CD14-positive monocyte (primary cell): ENCODE measurements at regions not wholly inside any gene's neighbourhood (a gene's known extent, or its start where the extent isn't known, plus 50 kb on each side); places are given as distances from the start of the nearest gene placed in this dataset.

Experiments used
- DNase-seq, 3 donors: peaks; one replicate each; pipeline ENCODE4 v3.0.0-alpha.2; 2011 to 2022
- H2AFZ ChIP-seq: 2 replicates; pipeline ENCODE4 v1.6.0; 2012; ENCODE audit warnings: mild to moderate bottlenecking, low read depth, low read length, inconsistent platforms; ENCODE audit not compliant: insufficient read depth, poor library complexity, severe bottlenecking
- H3K27ac ChIP-seq, 2 donors: 1 replicate in 1 of 2; 2 replicates in 1 of 2; pipeline ENCODE4 v1.5.1; 2012 to 2013; ENCODE audit warnings: low read length in 2 of 2, control low read depth in 1 of 2, inconsistent platforms in 1 of 2, low read depth in 1 of 2, mild to moderate bottlenecking in 1 of 2
- H3K27me3 ChIP-seq, 2 donors: one replicate each; pipeline versions ENCODE4 v1.6.0 to v1.6.1; 2011 to 2013; ENCODE audit warnings: low read length in 2 of 2; ENCODE audit not compliant: control insufficient read depth in 2 of 2, insufficient read depth in 2 of 2
- H3K36me3 ChIP-seq, 2 donors: replicated peaks in 1 of 2; 1 replicate in 1 of 2; 2 replicates in 1 of 2; pipeline versions ENCODE4 v1.5.1 to v1.6.1; 2012 to 2013; ENCODE audit warnings: low read length in 2 of 2, control low read depth in 1 of 2, inconsistent platforms in 1 of 2, mild to moderate bottlenecking in 1 of 2; ENCODE audit not compliant: insufficient read depth in 2 of 2, control insufficient read depth in 1 of 2
- H3K4me1 ChIP-seq, 2 donors: 1 replicate in 1 of 2; 2 replicates in 1 of 2; pipeline versions ENCODE4 v1.5.1 to v1.6.1; 2012 to 2013; ENCODE audit warnings: low read length in 2 of 2, control low read depth in 1 of 2, inconsistent platforms in 1 of 2, mild to moderate bottlenecking in 1 of 2, moderate library complexity in 1 of 2; ENCODE audit not compliant: insufficient read depth in 2 of 2, control insufficient read depth in 1 of 2
- H3K4me2 ChIP-seq: replicated peaks from 2 replicates; pipeline ENCODE3; 2012; ENCODE audit warnings: low read length, moderate library complexity, mild to moderate bottlenecking; ENCODE audit not compliant: poor library complexity, severe bottlenecking; ENCODE audit errors: extremely low read depth
- H3K4me3 ChIP-seq, 3 experiments: fragments of 200-600 bp in 1 of 3; sonication (generic) in 1 of 3; replicated peaks in 1 of 3; 1 replicate in 2 of 3; 2 replicates in 1 of 3; pipeline ENCODE4 v1.5.1; 2011 to 2013; ENCODE audit warnings: low read length in 3 of 3, mild to moderate bottlenecking in 3 of 3, control low read depth in 2 of 3, low read depth in 2 of 3, inconsistent platforms in 1 of 3, moderate library complexity in 1 of 3
- H3K79me2 ChIP-seq: 2 replicates; pipeline ENCODE4 v1.6.0; 2012; ENCODE audit warnings: mild to moderate bottlenecking, control low read depth, inconsistent platforms, low read length, moderate library complexity; ENCODE audit not compliant: insufficient read depth
- H3K9ac ChIP-seq: 2 replicates; pipeline ENCODE4 v1.6.0; 2017; ENCODE audit warnings: low read length, mild to moderate bottlenecking; ENCODE audit not compliant: insufficient read depth, poor library complexity, severe bottlenecking
- H3K9me3 ChIP-seq, 2 donors: replicated peaks in 1 of 2; 1 replicate in 1 of 2; 2 replicates in 1 of 2; pipeline versions ENCODE4 v1.5.1 to v1.6.1; 2012 to 2013; ENCODE audit warnings: low read length in 2 of 2, control low read depth in 1 of 2; ENCODE audit not compliant: control insufficient read depth in 1 of 2, insufficient read depth in 1 of 2
- H4K20me1 ChIP-seq: 2 replicates; pipeline ENCODE4 v1.6.0; 2012; ENCODE audit warnings: mild to moderate bottlenecking, low read length, control low read depth, moderate library complexity; ENCODE audit not compliant: insufficient read depth
- H3K27ac Mint-ChIP-seq, 7 donors: one replicate each; pipeline ENCODE4 v1.8.0; 2020; ENCODE audit warnings: mild to moderate bottlenecking in 7 of 7, mixed read lengths in 7 of 7, moderate library complexity in 6 of 7, inconsistent platforms in 2 of 7
- H3K27me3 Mint-ChIP-seq, 3 donors: one replicate each; pipeline ENCODE4 v1.8.0; 2021 to 2022; ENCODE audit warnings: low read depth in 3 of 3, mild to moderate bottlenecking in 3 of 3, mixed read lengths in 3 of 3, moderate library complexity in 3 of 3, inconsistent platforms in 1 of 3
- H3K36me3 Mint-ChIP-seq, 2 donors: one replicate each; pipeline ENCODE4 v1.8.0; 2020; ENCODE audit warnings: mixed read lengths in 2 of 2, inconsistent platforms in 1 of 2, mild to moderate bottlenecking in 1 of 2
- H3K4me1 Mint-ChIP-seq: one replicate; pipeline ENCODE4 v1.8.0; 2020; ENCODE audit warnings: mild to moderate bottlenecking, mixed read lengths
- H3K4me3 Mint-ChIP-seq, 2 donors: one replicate each; pipeline ENCODE4 v1.8.0; 2020; ENCODE audit warnings: mild to moderate bottlenecking in 2 of 2, mixed read lengths in 2 of 2, moderate library complexity in 1 of 2
- H3K9me3 Mint-ChIP-seq, 7 donors: one replicate each; pipeline ENCODE4 v1.8.0; 2020 to 2022; ENCODE audit warnings: mixed read lengths in 7 of 7, mild to moderate bottlenecking in 6 of 7, moderate library complexity in 6 of 7, inconsistent platforms in 2 of 7
- CTCF ChIP-seq: fragments of 200-600 bp; IDR thresholded peaks from one replicate; pipeline ENCODE4 v1.8.0; 2022; ENCODE audit warnings: antibody characterized with exemption, mild to moderate bottlenecking
- WGBS: methylation state at CpG from one replicate; pipeline ENCODE4 v1.1.5; 2013; ENCODE audit warnings: missing lambda C conversion rate; ENCODE audit not compliant: insufficient coverage; 5-methylcytosine and 5-hydroxymethylcytosine counted together
- intact Hi-C, 2 donors: fragments of 100-400 bp; cut with micrococcal nuclease; formaldehyde crosslinking; loops; one replicate each; pipeline versions ENCODE4 v1.15.0 to v1.15.1; 2023

DNA sequence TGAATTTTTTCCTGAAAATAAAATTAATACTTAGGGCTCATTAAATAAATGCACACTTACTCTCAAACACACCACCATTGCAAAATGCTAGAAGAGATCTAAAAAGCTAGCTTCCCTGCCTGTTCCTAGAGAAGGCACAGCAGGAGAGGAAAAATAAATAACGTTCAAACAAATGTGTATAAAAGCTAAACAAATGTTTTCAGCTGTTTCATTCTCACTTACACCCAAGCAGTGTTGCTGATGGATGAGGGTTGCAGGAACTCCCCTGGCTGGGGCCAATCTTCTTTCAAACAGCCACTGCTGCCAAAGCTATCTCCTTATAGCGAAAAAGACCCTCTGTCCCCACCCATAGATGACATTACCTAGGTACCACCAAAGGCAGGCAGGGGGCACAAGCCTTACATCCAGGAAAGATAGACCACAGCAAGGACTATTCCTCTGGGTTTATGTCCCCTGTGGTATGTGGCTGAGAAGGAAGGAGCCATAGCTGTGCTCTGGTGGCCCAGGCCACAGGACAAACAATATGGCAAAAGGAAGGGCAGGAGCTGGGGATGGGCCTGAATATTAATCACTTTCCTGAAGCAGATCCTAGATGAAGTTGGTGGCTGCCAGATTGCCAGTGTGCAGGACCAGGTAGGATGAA, 214.6 kb downstream of the TTC32 start:
- no peaks in the 10 kb centered on the region for H3K27me3 ChIP-seq
- H3K9me3 Mint-ChIP-seq = peaks cover 0 to 1% (median 0%) of the 10 kb centered on the region in 7 donors
- H3K9me3 ChIP-seq = no peaks in the 10 kb centered on the region
- TF ChIP-seq CTCF = no peak
- WGBS = no CpG with 5 or more reads among the region's 2 CpGs
- no peaks in the 10 kb centered on the region for H3K36me3 Mint-ChIP-seq
- H3K4me3 Mint-ChIP-seq = no peak overlapping the region
- intact Hi-C loops = no loop called here
- H3K4me1 ChIP-seq = no peaks in the 10 kb centered on the region
- no peak overlapping the region for H3K27ac ChIP-seq
- H3K4me1 Mint-ChIP-seq = no peaks in the 10 kb centered on the region
- no peak overlapping the region for H3K4me3 ChIP-seq
- no peaks in the 10 kb centered on the region for H3K36me3 ChIP-seq
- H3K79me2 ChIP-seq = no peaks in the 10 kb centered on the region
- DNase-seq = no peak
- peaks cover 0 to 2% (median 1%) of the 10 kb centered on the region in 3 donors for H3K27me3 Mint-ChIP-seq
- H3K4me2 ChIP-seq = no peak overlapping the region
- H2AFZ ChIP-seq = no peak overlapping the region
- H3K27ac Mint-ChIP-seq = no peak overlapping the region
- H3K9ac ChIP-seq = no peak overlapping the region
- no peaks in the 10 kb centered on the region for H4K20me1 ChIP-seq

GRCh38 chr2:19686439-19686838, 215.3 kb downstream of the TTC32 start:
- Histone ChIP-seq H3K36me3 (no peaks in the 10 kb centered on the region), H3K4me2 (no peak overlapping the region), H3K9me3 (no peaks in the 10 kb centered on the region), H3K27me3 (no peaks in the 10 kb centered on the region), H3K4me3 (no peak overlapping the region), H4K20me1 (no peaks in the 10 kb centered on the region), H3K9ac (no peak overlapping the region), H3K79me2 (no peaks in the 10 kb centered on the region), H3K4me1 (no peaks in the 10 kb centered on the region), H3K27ac (no peak overlapping the region), H2AFZ (no peak overlapping the region)
- WGBS = 25% methylated on average over 2 of the region's 3 CpGs
- no peak for DNase-seq
- Mint-ChIP-seq H3K4me1 (no peaks in the 10 kb centered on the region), H3K36me3 (no peaks in the 10 kb centered on the region), H3K27ac (no peak overlapping the region), H3K9me3 (peaks cover 0 to 1% (median 0%) of the 10 kb centered on the region in 7 donors), H3K27me3 (peaks cover 0 to 2% (median 1%) of the 10 kb centered on the region in 3 donors), H3K4me3 (no peak overlapping the region)
- intact Hi-C loops = no loop called here
- TF ChIP-seq CTCF = no peak
